H1 (cell line): ENCODE measurements at regions not wholly inside any gene's neighbourhood (a gene's known extent, or its start where the extent isn't known, plus 50 kb on each side); places are given as distances from the start of the nearest gene placed in this dataset.

ENCODE experiments used
- CTCF ChIA-PET: fragments of 300-600 bp; sonication (Branson Sonifier 250); formaldehyde crosslinking; loops from one replicate; lab custom pipeline; 2021; ENCODE audit not compliant: partially characterized antibody; lab: Charles Lee
- POLR2A ChIA-PET: fragments of 300-600 bp; sonication (Branson Sonifier 250); formaldehyde crosslinking; loops from one replicate; lab custom pipeline; 2021; ENCODE audit warnings: inconsistent platforms; ENCODE audit not compliant: partially characterized antibody; lab: Charles Lee
- DNase-seq, 2 experiments: peaks; one replicate each; pipeline versions ENCODE4 v3.0.0 to v3.0.0-alpha.2; 2010 to 2022; ENCODE audit warnings: low spot score in 2 of 2, low read depth in 1 of 2, mixed read lengths in 1 of 2
- FAIRE-seq: peaks from 2 replicates; lab custom pipeline; 2011; peaks lifted over from hg19 to GRCh38; lab: Jason Lieb, UNC
- H2AFZ ChIP-seq: 2 replicates; pipeline ENCODE4 v1.8.1; 2012; ENCODE audit warnings: low read length, inconsistent platforms
- H2AK5ac ChIP-seq: 2 replicates; pipeline ENCODE4 v1.6.1; 2013; ENCODE audit warnings: low read depth, low read length
- H2BK120ac ChIP-seq: replicated peaks from 2 replicates; pipeline ENCODE3; 2013; ENCODE audit warnings: low read depth, low read length, inconsistent platforms
- H2BK12ac ChIP-seq: 2 replicates; pipeline ENCODE4 v1.6.1; 2013; ENCODE audit warnings: low read depth, low read length
- H2BK15ac ChIP-seq: 2 replicates; pipeline ENCODE4 v1.6.1; 2013; ENCODE audit warnings: low read length
- H2BK20ac ChIP-seq: 2 replicates; pipeline ENCODE4 v1.6.1; 2013; ENCODE audit warnings: low read length
- H2BK5ac ChIP-seq: 2 replicates; pipeline ENCODE4 v1.6.1; 2013; ENCODE audit warnings: low read depth, low read length
- H3K14ac ChIP-seq: 2 replicates; pipeline ENCODE4 v1.6.1; 2013; ENCODE audit warnings: inconsistent platforms; ENCODE audit not compliant: insufficient read length
- H3K18ac ChIP-seq: 2 replicates; pipeline ENCODE4 v1.6.1; 2013; ENCODE audit warnings: low read length; ENCODE audit errors: extremely low read depth
- H3K23ac ChIP-seq: 2 replicates; pipeline ENCODE4 v1.6.1; 2013; ENCODE audit warnings: inconsistent platforms; ENCODE audit not compliant: insufficient read length
- H3K23me2 ChIP-seq: 2 replicates; pipeline ENCODE4 v1.6.1; 2013; ENCODE audit warnings: low read depth, low read length
- H3K27ac ChIP-seq: 2 replicates; pipeline ENCODE4 v1.6.1; 2011; ENCODE audit warnings: low read depth, low read length, inconsistent platforms
- H3K27me3 ChIP-seq, 4 experiments: replicated peaks in 1 of 4; 1 replicate in 1 of 4; 2 replicates in 3 of 4; pipeline versions ENCODE4 v1.6.1 to v1.8.1; 2011 to 2013; ENCODE audit warnings: low read length in 3 of 4, mild to moderate bottlenecking in 3 of 4, inconsistent platforms in 2 of 4, mixed read lengths in 2 of 4, moderate library complexity in 1 of 4; ENCODE audit not compliant: control insufficient read depth in 3 of 4, insufficient read depth in 3 of 4; ENCODE audit errors: extremely low read depth in 1 of 4
- H3K36me3 ChIP-seq, 4 experiments: 2 replicates each; pipeline versions ENCODE4 v1.6.1 to v1.8.1; 2011 to 2013; ENCODE audit warnings: mild to moderate bottlenecking in 4 of 4, low read length in 3 of 4, moderate library complexity in 2 of 4, control low read depth in 1 of 4, inconsistent platforms in 1 of 4; ENCODE audit not compliant: insufficient read depth in 4 of 4, control insufficient read depth in 2 of 4
- H3K4ac ChIP-seq: replicated peaks from 2 replicates; pipeline ENCODE3; 2013; ENCODE audit warnings: low read length, low read depth, mixed read lengths, inconsistent platforms; ENCODE audit not compliant: insufficient read length
- H3K4me1 ChIP-seq, 4 experiments: replicated peaks in 1 of 4; 1 replicate in 1 of 4; 2 replicates in 3 of 4; pipeline versions ENCODE4 v1.6.1 to v1.8.1; 2011 to 2013; ENCODE audit warnings: low read length in 3 of 4, inconsistent platforms in 2 of 4, mixed read lengths in 1 of 4; ENCODE audit not compliant: insufficient read depth in 4 of 4, control insufficient read depth in 3 of 4
- H3K4me2 ChIP-seq, 2 experiments: 2 replicates each; pipeline versions ENCODE4 v1.6.1 to v1.8.1; 2011 to 2013; ENCODE audit warnings: low read depth in 2 of 2, low read length in 2 of 2, control low read depth in 1 of 2, inconsistent platforms in 1 of 2, mild to moderate bottlenecking in 1 of 2; ENCODE audit not compliant: insufficient read depth in 1 of 2
- H3K4me3 ChIP-seq, 4 experiments: fragments of 200-600, 300-600 bp in 1 of 4; sonication (generic), shearing (Covaris generic), sonication (Bioruptor Twin) in 1 of 4; 2 replicates each; pipeline versions ENCODE4 v1.5.1 to v1.8.1; 2011 to 2016; ENCODE audit warnings: low read length in 4 of 4, low read depth in 3 of 4, control low read depth in 2 of 4, inconsistent platforms in 2 of 4, mild to moderate bottlenecking in 2 of 4, mixed read lengths in 1 of 4, moderate library complexity in 1 of 4; ENCODE audit not compliant: insufficient read depth in 2 of 4; ENCODE audit errors: extremely low read depth in 1 of 4
- H3K56ac ChIP-seq: replicated peaks from 2 replicates; pipeline ENCODE3; 2013; ENCODE audit warnings: low read depth, mild to moderate bottlenecking, mixed read lengths, low read length, inconsistent platforms; ENCODE audit not compliant: insufficient read length
- H3K79me1 ChIP-seq: 2 replicates; pipeline ENCODE4 v1.6.1; 2013; ENCODE audit warnings: low read depth, low read length, control low read depth
- H3K79me2 ChIP-seq, 2 experiments: 2 replicates each; pipeline versions ENCODE4 v1.6.1 to v1.8.1; 2012 to 2013; ENCODE audit warnings: low read length in 2 of 2, mild to moderate bottlenecking in 2 of 2, inconsistent platforms in 1 of 2; ENCODE audit not compliant: insufficient read depth in 2 of 2, control insufficient read depth in 1 of 2
- H3K9ac ChIP-seq, 4 experiments: replicated peaks in 1 of 4; 1 replicate in 1 of 4; 2 replicates in 3 of 4; pipeline versions ENCODE4 v1.6.1 to v1.8.1; 2011 to 2013; ENCODE audit warnings: low read depth in 3 of 4, low read length in 3 of 4, control low read depth in 2 of 4, mild to moderate bottlenecking in 2 of 4, moderate library complexity in 2 of 4, inconsistent platforms in 1 of 4; ENCODE audit errors: extremely low read depth in 1 of 4
- H3K9me3 ChIP-seq, 2 experiments: 2 replicates each; pipeline versions ENCODE4 v1.6.1 to v1.8.1; 2012 to 2013; ENCODE audit warnings: mild to moderate bottlenecking in 2 of 2, moderate library complexity in 2 of 2, control low read depth in 1 of 2, inconsistent platforms in 1 of 2, low read depth in 1 of 2, low read length in 1 of 2, mixed read lengths in 1 of 2; ENCODE audit not compliant: insufficient read depth in 2 of 2
- H4K20me1 ChIP-seq, 2 experiments: replicated peaks in 1 of 2; 2 replicates each; pipeline versions ENCODE3 to v1.8.1; 2011 to 2013; ENCODE audit warnings: inconsistent platforms in 2 of 2, low read length in 2 of 2, mild to moderate bottlenecking in 1 of 2; ENCODE audit not compliant: insufficient read depth in 2 of 2, control insufficient read depth in 1 of 2
- H4K5ac ChIP-seq: 2 replicates; pipeline ENCODE4 v1.6.1; 2013; ENCODE audit warnings: low read length, low read depth, mixed read lengths, inconsistent platforms; ENCODE audit not compliant: insufficient read length
- H4K8ac ChIP-seq: 2 replicates; pipeline ENCODE4 v1.8.0; 2013; ENCODE audit warnings: mild to moderate bottlenecking, moderate library complexity, low read length, inconsistent platforms; ENCODE audit not compliant: insufficient read depth; ENCODE audit errors: extremely low read depth
- H4K91ac ChIP-seq: replicated peaks from 2 replicates; pipeline ENCODE3; 2013; ENCODE audit warnings: low read length, mixed read lengths, inconsistent platforms; ENCODE audit not compliant: insufficient read length
- GABPA ChIP-seq: IDR thresholded peaks from 2 replicates; pipeline ENCODE4 v1.6.1; 2011; ENCODE audit warnings: mild to moderate bottlenecking, low read length, moderate library complexity, borderline replicate concordance; ENCODE audit not compliant: insufficient read depth
- WGBS, 2 experiments: shearing (Covaris generic) in 1 of 2; methylation state at CpG; one replicate each; pipeline versions ENCODE4 v1.1.6 to v1.1.7; 2013 to 2015; ENCODE audit warnings: low lambda C conversion rate in 2 of 2, mixed read lengths in 2 of 2, inconsistent platforms in 1 of 2, low coverage in 1 of 2, missing lambda C conversion rate in 1 of 2; ENCODE audit not compliant: insufficient replicate concordance in 2 of 2, insufficient coverage in 1 of 2, insufficient read length in 1 of 2; ENCODE audit errors: extremely low coverage in 1 of 2, missing lambda C conversion rate in 1 of 2; 5-methylcytosine and 5-hydroxymethylcytosine counted together

DNA sequence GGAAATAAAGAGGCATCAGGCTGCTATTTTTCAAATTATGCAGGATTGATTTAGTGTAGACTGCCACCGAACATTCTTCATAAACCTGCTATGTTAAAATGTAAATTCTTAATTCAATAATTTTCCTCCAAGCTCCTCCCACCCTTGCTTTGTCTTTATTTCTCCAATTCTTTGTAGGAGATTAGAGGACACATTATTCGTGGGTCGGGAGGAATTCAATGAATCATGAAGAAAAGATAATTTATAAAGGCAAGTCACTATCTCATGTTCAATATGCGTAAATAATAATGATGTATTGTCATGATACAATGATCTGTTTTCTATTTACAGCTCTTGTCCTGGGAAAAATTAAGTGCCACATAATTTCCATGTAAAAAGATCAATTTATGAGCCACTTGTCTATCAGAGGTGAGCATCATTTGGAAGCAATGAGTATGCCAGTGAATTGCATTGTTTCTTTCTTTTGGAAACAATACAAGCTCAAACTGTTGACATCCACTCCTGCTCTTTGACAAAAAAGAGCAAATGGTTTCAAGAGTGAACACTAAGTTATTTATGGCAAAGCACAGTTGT is 148.0 kb upstream of the MITF start:
- DNase-seq (no peak), FAIRE-seq (no peak)
- Histone ChIP-seq H2BK15ac (no peak overlapping the region), H3K36me3 (no peaks in the 10 kb centered on the region), H4K20me1 (no peaks in the 10 kb centered on the region), H4K91ac (no peak overlapping the region), H4K5ac (no peak overlapping the region), H3K14ac (no peak overlapping the region), H3K4me1 (no peaks in the 10 kb centered on the region), H3K9me3 (no peaks in the 10 kb centered on the region; a peak in 1 of 4 replicates), H3K79me2 (no peaks in the 10 kb centered on the region), H2BK120ac (no peak overlapping the region), H4K8ac (no peak overlapping the region), H3K9ac (no peak overlapping the region), H3K18ac (no peak overlapping the region), H2BK12ac (no peak overlapping the region), H3K23ac (no peak overlapping the region), H3K56ac (no peak overlapping the region), H2BK5ac (no peak overlapping the region), H2AK5ac (no peak overlapping the region), H3K23me2 (no peaks in the 10 kb centered on the region), H3K79me1 (no peaks in the 10 kb centered on the region), H3K4me3 (no peak overlapping the region), H3K4me2 (no peak overlapping the region), H3K27ac (no peak overlapping the region), H2BK20ac (no peak overlapping the region), H3K27me3 (no peaks in the 10 kb centered on the region), H3K4ac (no peak overlapping the region), H2AFZ (no peak overlapping the region)
- ChIA-PET CTCF (interaction anchor here (0.7 kb wide), 1 partner anchor 9 kb away, joined by 3 read pairs; no protein-coding TSS in a partner anchor), POLR2A (no interaction called here)
- 88% methylated on average over 4 of the region's 4 CpGs; no CpG with 5 or more reads in 1 of the 2 experiments for WGBS, 2 experiments
- TF ChIP-seq GABPA, result no peak
